NCI-H2029 (cell line): ENCODE measurements at regions not wholly inside any gene's neighbourhood (a gene's known extent, or its start where the extent isn't known, plus 50 kb on each side); places are given as distances from the start of the nearest gene placed in this dataset.

Source experiments
- DNase-seq: peaks from one replicate; lab custom pipeline; 2025; lab: John Stamatoyannopoulos, UW

- DNase-seq: no peak
These were observed 579.5 kb downstream of the PDCD6IP start for GRCh38 chr3:34377961-34378360.

GRCh38 chr3:34381243-34381642 lies 582.8 kb downstream of the PDCD6IP start:
- peak; percentile 20 for DNase-seq

- peak; percentile 66 for DNase-seq
These were observed 584.4 kb downstream of the PDCD6IP start for GRCh38 chr3:34382859-34383258.

- no peak for DNase-seq
These were observed 587.9 kb downstream of the PDCD6IP start for GRCh38 chr3:34386309-34386708.

- no peak for DNase-seq
These were observed 589.6 kb downstream of the PDCD6IP start for GRCh38 chr3:34387826-34388564.

- no peak for DNase-seq
These were observed 590.4 kb downstream of the PDCD6IP start for GRCh38 chr3:34388830-34389229.

GRCh38 chr3:34394978-34395748 lies 596.7 kb downstream of the PDCD6IP start:
- DNase-seq: no peak

GRCh38 chr3:34396288-34396687 lies 597.9 kb downstream of the PDCD6IP start:
- DNase-seq: no peak

- DNase-seq: no peak
These were observed 598.5 kb downstream of the PDCD6IP start for GRCh38 chr3:34396956-34397355.

- DNase-seq: no peak
These were observed 601.0 kb downstream of the PDCD6IP start for GRCh38 chr3:34399401-34399800.

- peak; percentile 22 for DNase-seq
These were observed 606.7 kb downstream of the PDCD6IP start for GRCh38 chr3:34405159-34405558.

- no peak for DNase-seq
These were observed 608.9 kb downstream of the PDCD6IP start for GRCh38 chr3:34407281-34407680.

GRCh38 chr3:34408088-34408487 lies 609.7 kb downstream of the PDCD6IP start:
- DNase-seq: no peak

GRCh38 chr3:34411596-34411995 lies 613.2 kb downstream of the PDCD6IP start:
- no peak for DNase-seq

GRCh38 chr3:34419801-34420200 lies 621.4 kb downstream of the PDCD6IP start:
- DNase-seq: no peak

GRCh38 chr3:34421762-34422161 lies 623.3 kb downstream of the PDCD6IP start:
- DNase-seq: no peak

- no peak for DNase-seq
These were observed 641.4 kb downstream of the PDCD6IP start for GRCh38 chr3:34439796-34440195.

GRCh38 chr3:34444137-34444536 lies 645.7 kb downstream of the PDCD6IP start:
- DNase-seq: no peak

GRCh38 chr3:34449305-34449704 lies 650.9 kb downstream of the PDCD6IP start:
- DNase-seq: no peak

GRCh38 chr3:34463414-34463813 lies 665.0 kb downstream of the PDCD6IP start:
- no peak for DNase-seq

- DNase-seq: no peak
These were observed 666.2 kb downstream of the PDCD6IP start for GRCh38 chr3:34464646-34465045.

- DNase-seq: no peak
These were observed 677.4 kb downstream of the PDCD6IP start for GRCh38 chr3:34475851-34476250.

- no peak for DNase-seq
These were observed 685.0 kb downstream of the PDCD6IP start for GRCh38 chr3:34483311-34483887.
